NB4 (cell line): ENCODE measurements at regions not wholly inside any gene's neighbourhood (a gene's known extent, or its start where the extent isn't known, plus 50 kb on each side); places are given as distances from the start of the nearest gene placed in this dataset.

Source experiments
- CTCF ChIP-seq: IDR thresholded peaks from one replicate; pipeline ENCODE4 v1.5.1; 2012; ENCODE audit warnings: low read depth, low read length
- MAX ChIP-seq: IDR thresholded peaks from 2 replicates; pipeline ENCODE4 v1.6.1; 2011; ENCODE audit warnings: low read depth, low read length
- MYC ChIP-seq: IDR thresholded peaks from 2 replicates; pipeline ENCODE4 v1.6.1; 2011; ENCODE audit warnings: low read depth, low read length
- POLR2A ChIP-seq: IDR thresholded peaks from 2 replicates; pipeline ENCODE4 v1.6.1; 2011; ENCODE audit warnings: mild to moderate bottlenecking; ENCODE audit not compliant: insufficient read length; ENCODE audit errors: extremely low read depth

GRCh38 chr2:167721593-167721992 is 525.8 kb downstream of the STK39 start:
- TF ChIP-seq POLR2A = no peak
- no peak for TF ChIP-seq CTCF
- TF ChIP-seq MAX = no peak
- no peak for TF ChIP-seq MYC
